ENCODE measurements at regions not wholly inside any gene's neighbourhood (a gene's known extent, or its start where the extent isn't known, plus 50 kb on each side); places are given as distances from the start of the nearest gene placed in this dataset.

DNA sequence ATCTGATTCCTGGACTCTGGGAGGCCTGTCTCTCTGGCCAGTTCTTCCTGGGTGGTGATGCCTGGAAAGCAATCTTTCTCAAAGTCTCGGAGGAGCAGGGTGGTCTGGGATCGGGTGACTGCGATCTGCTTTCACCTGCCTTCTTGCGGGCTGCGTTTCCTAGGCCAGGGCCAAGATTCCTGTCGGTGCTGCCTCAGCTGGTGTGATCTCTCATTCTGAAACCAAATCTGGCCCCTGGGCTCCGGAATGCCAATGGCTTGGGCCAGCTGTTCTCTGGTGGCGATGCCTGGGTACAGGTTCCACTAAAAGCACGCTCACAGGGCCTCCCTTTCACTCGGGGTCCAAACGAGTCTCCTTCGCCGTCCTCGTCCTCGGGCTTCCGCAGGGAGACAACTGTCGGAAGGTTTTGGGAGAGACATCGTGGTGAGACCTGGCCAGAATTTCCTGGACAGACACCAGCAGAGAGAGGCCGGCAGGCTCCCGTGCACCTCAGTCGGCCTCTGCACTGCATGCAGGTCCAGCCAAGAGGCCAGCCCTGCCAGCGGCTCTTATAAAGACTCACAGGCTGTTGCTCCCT, 187.1 kb downstream of the ALG10 start:
- TF ChIP-seq POLR2AphosphoS5 (IDR thresholded peaks at IDR 0.05; ENCODE audit: borderline replicate concordance, low read depth, low read length) (no peak), EZH2 (IDR thresholded peaks at IDR 0.05) (no peak), FOXP2 (optimal IDR thresholded peaks at IDR 0.05; ENCODE audit: control extremely low read depth, extremely low read length, insufficient read depth) (no peak)
